ENCODE measurements at regions not wholly inside any gene's neighbourhood (a gene's known extent, or its start where the extent isn't known, plus 50 kb on each side); places are given as distances from the start of the nearest gene placed in this dataset.

DNA sequence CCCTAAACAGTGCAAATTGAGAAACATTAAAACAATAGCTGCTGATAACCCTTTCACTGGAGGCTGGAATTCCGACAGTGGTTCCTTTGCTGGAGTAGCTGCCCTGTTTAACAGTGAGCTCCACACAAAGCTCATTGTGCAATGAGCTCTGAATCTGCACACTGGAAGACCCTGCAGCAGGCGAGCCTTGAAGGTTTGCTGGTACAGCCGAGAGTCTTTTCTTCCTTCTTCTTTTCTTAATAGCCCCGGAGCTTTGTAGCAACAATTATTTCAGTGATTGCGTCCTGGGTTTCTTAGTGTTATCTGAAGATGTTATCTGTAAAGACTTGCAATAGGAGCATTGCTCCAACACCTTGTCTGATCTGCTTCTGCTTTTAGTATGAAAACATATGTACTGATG lies 50.8 kb upstream of the CXCR4 start:
- intact Hi-C loops (cut with DNase I): no loop called here
- 57% methylated on average over 5 of the region's 5 CpGs for WGBS, 2 donors
- TF ChIP-seq POLR2AphosphoS5 (IDR thresholded peaks at IDR 0.05): no peak
- TF ChIP-seq POLR2A (IDR thresholded peaks at IDR 0.05): no peak
- TF ChIP-seq, protein P1, sequence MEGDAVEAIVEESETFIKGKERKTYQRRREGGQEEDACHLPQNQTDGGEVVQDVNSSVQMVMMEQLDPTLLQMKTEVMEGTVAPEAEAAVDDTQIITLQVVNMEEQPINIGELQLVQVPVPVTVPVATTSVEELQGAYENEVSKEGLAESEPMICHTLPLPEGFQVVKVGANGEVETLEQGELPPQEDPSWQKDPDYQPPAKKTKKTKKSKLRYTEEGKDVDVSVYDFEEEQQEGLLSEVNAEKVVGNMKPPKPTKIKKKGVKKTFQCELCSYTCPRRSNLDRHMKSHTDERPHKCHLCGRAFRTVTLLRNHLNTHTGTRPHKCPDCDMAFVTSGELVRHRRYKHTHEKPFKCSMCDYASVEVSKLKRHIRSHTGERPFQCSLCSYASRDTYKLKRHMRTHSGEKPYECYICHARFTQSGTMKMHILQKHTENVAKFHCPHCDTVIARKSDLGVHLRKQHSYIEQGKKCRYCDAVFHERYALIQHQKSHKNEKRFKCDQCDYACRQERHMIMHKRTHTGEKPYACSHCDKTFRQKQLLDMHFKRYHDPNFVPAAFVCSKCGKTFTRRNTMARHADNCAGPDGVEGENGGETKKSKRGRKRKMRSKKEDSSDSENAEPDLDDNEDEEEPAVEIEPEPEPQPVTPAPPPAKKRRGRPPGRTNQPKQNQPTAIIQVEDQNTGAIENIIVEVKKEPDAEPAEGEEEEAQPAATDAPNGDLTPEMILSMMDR (IDR thresholded peaks at IDR 0.05): no peak
- no peak for TF ChIP-seq EP300 (IDR thresholded peaks at IDR 0.05)

DNA sequence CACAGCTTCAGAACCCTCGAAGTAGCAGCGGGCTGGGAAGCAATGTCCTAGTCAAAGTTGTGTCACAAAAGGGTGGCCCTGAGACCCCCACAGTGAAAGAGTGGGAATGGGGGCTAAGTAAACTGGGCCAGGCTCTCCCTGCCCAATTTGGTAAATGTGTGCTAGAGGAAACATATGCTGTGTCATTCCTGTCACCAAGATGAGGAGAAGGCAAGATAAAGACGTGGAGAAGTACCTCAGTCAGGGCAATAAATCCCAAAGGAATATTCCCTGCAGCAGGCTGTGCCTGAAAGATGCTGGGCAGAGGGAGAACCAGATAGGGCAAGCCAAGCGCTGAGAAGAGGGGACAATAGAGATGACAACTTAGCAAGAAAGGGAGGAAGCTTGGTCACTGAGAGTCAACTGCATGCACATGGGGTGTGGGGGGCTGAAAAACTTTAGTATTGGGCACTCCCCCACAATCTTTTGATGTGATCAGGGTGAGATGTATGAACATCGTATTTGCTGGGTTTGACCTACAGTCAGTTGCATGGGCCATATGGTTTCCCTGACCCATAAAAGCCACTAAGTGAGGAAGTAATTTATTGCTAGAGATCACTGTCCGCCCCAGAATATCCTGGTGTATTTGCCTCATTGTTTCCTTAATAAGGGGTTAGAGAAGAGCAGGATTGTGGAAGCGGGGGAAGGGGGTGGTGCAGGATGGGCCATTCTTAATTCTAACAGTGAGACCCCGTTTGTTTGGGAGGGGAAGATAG lies 49.9 kb upstream of the CXCR4 start:
- 50 to 64% methylated on average over 8 of the region's 8 CpGs for WGBS, 2 donors
- Histone ChIP-seq H3K4me3 (no peak overlapping the region), H3K4me1 (no peaks in the 10 kb centered on the region), H3K27me3 (peaks cover 0 to 3% (median 0%) of the 10 kb centered on the region in 3 donors), H3K9me3 (no peaks in the 10 kb centered on the region), H3K27ac (no peak overlapping the region), H3K36me3 (no peaks in the 10 kb centered on the region)
- TF ChIP-seq, protein P1 (IDR thresholded peaks at IDR 0.05): no peak
- TF ChIP-seq POLR2A (IDR thresholded peaks at IDR 0.05) (no peak), POLR2AphosphoS5 (IDR thresholded peaks at IDR 0.05) (no peak), EP300 (IDR thresholded peaks at IDR 0.05) (no peak)
- intact Hi-C loops (cut with DNase I): no loop called here
- no peak for DNase-seq

More for the DNA sequence above, 50.8 kb upstream of the CXCR4 start:
- H3K4me3 ChIP-seq: no peak overlapping the region
- H3K4me1 ChIP-seq: no peaks in the 10 kb centered on the region
- no peaks in the 10 kb centered on the region for H3K36me3 ChIP-seq
- peaks cover 0 to 3% (median 0%) of the 10 kb centered on the region in 3 donors for H3K27me3 ChIP-seq
- no peak overlapping the region for H3K27ac ChIP-seq
- no peak for DNase-seq
- no peaks in the 10 kb centered on the region for H3K9me3 ChIP-seq
